ENCODE measurements at regions not wholly inside any gene's neighbourhood (a gene's known extent, or its start where the extent isn't known, plus 50 kb on each side); places are given as distances from the start of the nearest gene placed in this dataset.

DNA sequence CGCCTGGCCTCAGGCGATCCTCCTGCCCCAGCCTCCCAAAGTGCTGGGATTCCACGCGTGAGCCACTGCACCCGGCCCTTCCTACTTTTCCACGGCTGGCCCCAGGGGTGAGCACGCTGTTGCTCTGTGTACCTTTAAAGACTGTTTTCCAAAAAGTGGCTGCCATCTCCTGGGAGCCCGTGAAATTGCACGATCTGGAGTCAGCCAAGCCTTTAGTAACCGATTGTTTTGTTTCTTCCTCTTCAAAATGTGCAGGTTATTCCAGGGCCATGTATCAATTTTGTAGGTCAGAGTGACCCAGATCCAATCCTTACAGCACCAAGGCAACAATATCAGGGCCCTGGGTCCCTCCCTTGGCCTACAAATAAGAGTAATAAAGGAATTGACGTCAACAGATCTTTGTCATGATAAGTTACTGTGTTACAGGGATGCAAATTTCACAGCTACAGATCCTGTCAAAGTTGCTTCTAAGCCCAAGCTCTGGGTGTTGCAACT lies 135.6 kb upstream of the ZNF236 start:
- TF ChIP-seq EZH2 (IDR thresholded peaks at IDR 0.05; ENCODE audit: insufficient read depth, poor library complexity, severe bottlenecking) (no peak), EZH2phosphoT487 (IDR thresholded peaks at IDR 0.05; ENCODE audit: insufficient read depth, low read depth) (no peak)
